K562 (cell line): ENCODE measurements at regions not wholly inside any gene's neighbourhood (a gene's known extent, or its start where the extent isn't known, plus 50 kb on each side); places are given as distances from the start of the nearest gene placed in this dataset.

Experiments used
- ATAC-seq: fragments of 200-7000 bp; cut with Tn5 transposase; 3 replicates; pipeline ENCODE4 v1.9.1; 2020; ENCODE audit warnings: moderate library complexity
- BruUV-seq: library from RNA; stranded (reverse); fragments of 400-500 nt; replicated peaks from 2 replicates; lab custom pipeline; 2021; lab: Mats Ljungman, UMichigan
- CTCF ChIA-PET: fragments of 300-600 bp; formaldehyde crosslinking; extraction: SDS; loops from one replicate; lab custom pipeline; 2021; ENCODE audit warnings: low intra/inter-chr PET ratio; lab: Yijun Ruan, JAX
- POLR2A ChIA-PET: fragments of 300-600, 350-650 bp; sonication (Branson Sonifier 250); formaldehyde crosslinking; extraction: SDS; loops from one replicate; lab custom pipeline; 2021; ENCODE audit warnings: antibody characterized with exemption, inconsistent platforms; lab: Yijun Ruan, JAX
- DNase-seq, 4 experiments: peaks; one replicate each; pipeline versions ENCODE4 v3.0.0 to v3.0.0-alpha.2; 2011 to 2018; ENCODE audit warnings: low spot score in 3 of 4, mixed read lengths in 3 of 4; ENCODE audit errors: extremely low read depth in 1 of 4
- FAIRE-seq: peaks from 2 replicates; lab custom pipeline; 2011; peaks lifted over from hg19 to GRCh38; lab: Jason Lieb, UNC
- H2AFZ ChIP-seq: 2 replicates; pipeline ENCODE4 v1.6.0; 2011; ENCODE audit warnings: low read depth, low read length, control low read depth, inconsistent platforms
- H3K27ac ChIP-seq: fragments of 200-600 bp; 3 replicates; pipeline ENCODE4 v1.8.0; 2011; ENCODE audit warnings: low read depth, mild to moderate bottlenecking, control low read depth, inconsistent platforms, low read length, moderate library complexity, mixed read lengths; ENCODE audit errors: extremely low read depth
- H3K27me3 ChIP-seq, 2 experiments: fragments of 300-600 bp in 1 of 2; 2 replicates in 1 of 2; 3 replicates in 1 of 2; pipeline versions ENCODE4 v1.6.0 to v1.8.0; 2011; ENCODE audit warnings: inconsistent platforms in 2 of 2, low read length in 2 of 2, mild to moderate bottlenecking in 1 of 2, mixed read lengths in 1 of 2, moderate library complexity in 1 of 2; ENCODE audit not compliant: control insufficient read depth in 2 of 2, insufficient read depth in 2 of 2
- H3K36me3 ChIP-seq: fragments of 300-600 bp; 3 replicates; pipeline ENCODE4 v1.8.0; 2011; ENCODE audit warnings: mild to moderate bottlenecking, low read length, inconsistent platforms; ENCODE audit not compliant: control insufficient read depth, insufficient read depth
- H3K4me1 ChIP-seq, 2 experiments: fragments of 200-600 bp in 1 of 2; replicated peaks in 1 of 2; 2 replicates in 1 of 2; 3 replicates in 1 of 2; pipeline versions ENCODE4 v1.5.1 to v1.8.0; 2011; ENCODE audit warnings: inconsistent platforms in 2 of 2, low read length in 2 of 2, mild to moderate bottlenecking in 1 of 2, mixed read lengths in 1 of 2, moderate library complexity in 1 of 2; ENCODE audit not compliant: control insufficient read depth in 2 of 2, insufficient read depth in 2 of 2
- H3K4me2 ChIP-seq: 2 replicates; pipeline ENCODE4 v1.6.1; 2011; ENCODE audit warnings: low read length, control low read depth, inconsistent platforms, mixed read lengths; ENCODE audit not compliant: insufficient read depth
- H3K4me3 ChIP-seq: fragments of 200-600 bp; sonication (generic), shearing (Covaris generic); 2 replicates; pipeline ENCODE4 v1.5.1; 2016; ENCODE audit warnings: control low read depth, inconsistent platforms
- H3K79me2 ChIP-seq: fragments of 200-600 bp; 3 replicates; pipeline ENCODE4 v1.8.0; 2011; ENCODE audit warnings: low read length, inconsistent platforms; ENCODE audit not compliant: control insufficient read depth, insufficient read depth
- H3K9ac ChIP-seq, 2 experiments: 2 replicates each; pipeline versions ENCODE4 v1.6.0 to v1.6.1; 2011; ENCODE audit warnings: low read depth in 2 of 2, low read length in 2 of 2, control low read depth in 1 of 2, inconsistent platforms in 1 of 2, mild to moderate bottlenecking in 1 of 2, mixed read lengths in 1 of 2; ENCODE audit not compliant: insufficient read depth in 1 of 2
- H3K9me1 ChIP-seq: one replicate; pipeline ENCODE4 v1.6.0; 2011; ENCODE audit warnings: inconsistent platforms, mild to moderate bottlenecking, low read length, moderate library complexity; ENCODE audit not compliant: control insufficient read depth, insufficient read depth
- H3K9me3 ChIP-seq: replicated peaks from 2 replicates; pipeline ENCODE4 v1.5.1; 2011; ENCODE audit warnings: low read depth, low read length, inconsistent platforms; ENCODE audit not compliant: control insufficient read depth, insufficient read depth
- H4K20me1 ChIP-seq: replicated peaks from 2 replicates; pipeline ENCODE4 v1.6.1; 2011; ENCODE audit warnings: low read length, inconsistent platforms, mixed read lengths; ENCODE audit not compliant: control insufficient read depth, insufficient read depth
- CBFA2T2 ChIP-seq: fragments of 450-650 bp; conservative IDR thresholded peaks from 2 replicates; pipeline ENCODE4 v1.6.1; 2017; ENCODE audit warnings: mild to moderate bottlenecking
- CBX1 ChIP-seq: sonication (generic); IDR thresholded peaks from 2 replicates; pipeline ENCODE4 v1.6.1; 2016; ENCODE audit warnings: antibody characterized with exemption, low read depth, mild to moderate bottlenecking
- ELF4 ChIP-seq: fragments of 450-650 bp; formaldehyde crosslinking; IDR thresholded peaks from 2 replicates; pipeline ENCODE4 v1.4.0; 2022; ENCODE audit warnings: missing genetic modification characterization
- FOXJ2 ChIP-seq: fragments of 200-800 bp; sonication (Bioruptor generic); IDR thresholded peaks from 2 replicates; pipeline ENCODE4 v1.6.1; 2016; ENCODE audit warnings: missing genetic modification characterization, missing compliant biosample characterization
- GATA2 ChIP-seq: sonication (generic); formaldehyde crosslinking; IDR thresholded peaks from 2 replicates; pipeline ENCODE4 v1.4.0; 2020; ENCODE audit warnings: mild to moderate bottlenecking, missing genetic modification reagents
- MAFK ChIP-seq: IDR thresholded peaks from 2 replicates; pipeline ENCODE4 v1.6.1; 2011; ENCODE audit warnings: low read length, improper control_type of control experiment
- PHF21A ChIP-seq: fragments of 450-650 bp; IDR thresholded peaks from 2 replicates; pipeline ENCODE4 v1.6.1; 2017; ENCODE audit warnings: low read depth, borderline replicate concordance
- PTBP1 ChIP-seq: fragments of 200-400 bp; formaldehyde crosslinking; IDR thresholded peaks from 2 replicates; pipeline ENCODE4 v1.6.1; 2017; ENCODE audit warnings: low read depth, low read length
- SAP30 ChIP-seq: fragments of 200-600 bp; sonication (generic); IDR thresholded peaks from 2 replicates; pipeline ENCODE4 v1.6.1; 2012; ENCODE audit warnings: borderline replicate concordance, low read depth, mild to moderate bottlenecking, moderate library complexity, low read length, control low read depth, inconsistent platforms; ENCODE audit not compliant: insufficient read depth, poor library complexity, severe bottlenecking
- SIRT6 ChIP-seq: IDR thresholded peaks from one replicate; pipeline ENCODE4 v1.6.1; 2012; ENCODE audit warnings: low read depth, mild to moderate bottlenecking, control low read depth, inconsistent platforms, low read length, moderate library complexity
- SMAD1 ChIP-seq: fragments of 150-350 bp; IDR thresholded peaks from 2 replicates; pipeline ENCODE4 v1.6.1; 2014; ENCODE audit warnings: low read length, low read depth; ENCODE audit not compliant: partially characterized antibody
- ZNF780A ChIP-seq: fragments of 250-450 bp; sonication (Bioruptor Pico); IDR thresholded peaks from 2 replicates; pipeline ENCODE4 v1.5.0; 2021; ENCODE audit warnings: mild to moderate bottlenecking
- WGBS: fragments of 100-300 bp; shearing (Covaris generic); methylation state at CpG from one replicate; pipeline ENCODE4 v1.1.6; 2016; ENCODE audit warnings: low coverage, mixed read lengths; ENCODE audit not compliant: insufficient coverage; ENCODE audit errors: missing lambda C conversion rate; 5-methylcytosine and 5-hydroxymethylcytosine counted together
- in situ Hi-C: fragments of 300-500 bp; cut with MboI; formaldehyde crosslinking; loops from 4 replicates; pipeline ENCODE4 v1.15.0; 2018; ENCODE audit warnings: inconsistent platforms, mixed read lengths
- intact Hi-C: fragments of 100-400 bp; cut with micrococcal nuclease; formaldehyde crosslinking; loops from 2 replicates; pipeline ENCODE4 v1.14.2; 2022
- TF ChIP-seq, protein P1 (sequence below), 2 experiments: fragments of 450-650 bp; IDR thresholded peaks; 2 replicates each; pipeline ENCODE4 v1.6.1; 2016; ENCODE audit warnings: mild to moderate bottlenecking in 2 of 2, borderline replicate concordance in 1 of 2, low read depth in 1 of 2, moderate library complexity in 1 of 2
- TF ChIP-seq, protein P2 (sequence below): fragments of 450-650 bp; formaldehyde crosslinking; conservative IDR thresholded peaks from 2 replicates; pipeline ENCODE4 v1.4.0; 2022; ENCODE audit warnings: mild to moderate bottlenecking, missing genetic modification characterization

DNA sequence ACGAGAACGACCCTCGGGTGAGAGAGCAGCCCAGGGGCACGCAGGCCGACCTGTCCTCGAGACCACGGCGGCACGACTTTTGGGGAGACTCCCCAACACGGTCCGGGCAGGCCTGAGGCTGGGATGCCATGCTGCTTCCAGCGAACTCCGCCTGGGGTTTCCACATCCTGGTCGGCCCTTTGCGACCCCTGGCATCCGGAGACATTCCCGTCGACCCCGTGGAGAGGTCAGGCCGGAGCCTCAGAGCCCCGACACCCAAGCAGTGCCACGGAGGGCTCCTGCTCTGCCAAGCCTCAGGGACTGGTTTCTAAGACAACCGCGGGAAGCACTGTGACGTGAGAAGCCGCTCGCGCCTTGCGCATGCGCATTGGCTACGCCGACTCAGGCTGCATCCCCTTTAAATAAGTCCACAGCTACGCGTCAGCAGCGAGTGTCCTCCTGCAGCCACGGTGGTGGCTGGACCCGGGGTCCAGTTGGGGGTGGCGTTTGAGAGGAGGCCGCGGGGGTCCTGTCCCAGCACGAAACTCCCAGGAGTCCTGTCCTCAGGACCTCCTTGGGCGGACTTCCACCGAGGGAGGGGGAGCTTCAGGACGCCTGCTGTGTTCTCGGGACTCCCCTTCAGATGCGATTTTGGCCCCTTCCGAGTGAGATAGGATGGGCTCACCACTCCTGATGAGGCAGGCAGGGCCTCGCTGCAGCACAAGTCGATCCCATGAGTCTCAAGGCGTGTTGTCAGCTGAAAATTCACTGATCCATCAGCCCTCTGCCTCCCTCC lies 1089.3 kb upstream of the DEFB115 start:
- 5% methylated on average over 3 of the region's 50 CpGs for WGBS
- in situ Hi-C loops = no loop called here
- H3K4me3 ChIP-seq = no peak overlapping the region
- H3K36me3 ChIP-seq = no peaks in the 10 kb centered on the region
- DNase-seq (no peak), FAIRE-seq (no peak), ATAC-seq (no peak)
- no peaks in the 10 kb centered on the region for H3K79me2 ChIP-seq
- no peaks in the 10 kb centered on the region for H4K20me1 ChIP-seq
- no peaks in the 10 kb centered on the region for H3K9me3 ChIP-seq
- H3K9ac ChIP-seq = no peak overlapping the region
- ChIA-PET POLR2A (no interaction called here), CTCF (no interaction called here)
- no peak overlapping the region for H3K4me2 ChIP-seq
- intact Hi-C loops = no loop called here
- no peaks in the 10 kb centered on the region for H3K9me1 ChIP-seq
- H3K27ac ChIP-seq = no peak overlapping the region
- no peaks in the 10 kb centered on the region for H3K27me3 ChIP-seq
- BruUV-seq = no TSS peak
- no peaks in the 10 kb centered on the region; a peak in 1 of 5 replicates for H3K4me1 ChIP-seq
- H2AFZ ChIP-seq = no peak overlapping the region
- TF ChIP-seq CBX1 (no peak), SIRT6 (no peak), GATA2 (no peak), ZNF780A (CRISPR knock-in tag) (no peak), PTBP1 (no peak), ELF4 (CRISPR knock-in tag) (no peak), SAP30 (no peak), PHF21A (no peak), CBFA2T2 (no peak), FOXJ2 (tag) (no peak), MAFK (no peak), SMAD1 (no peak)
- TF ChIP-seq, protein P1, sequence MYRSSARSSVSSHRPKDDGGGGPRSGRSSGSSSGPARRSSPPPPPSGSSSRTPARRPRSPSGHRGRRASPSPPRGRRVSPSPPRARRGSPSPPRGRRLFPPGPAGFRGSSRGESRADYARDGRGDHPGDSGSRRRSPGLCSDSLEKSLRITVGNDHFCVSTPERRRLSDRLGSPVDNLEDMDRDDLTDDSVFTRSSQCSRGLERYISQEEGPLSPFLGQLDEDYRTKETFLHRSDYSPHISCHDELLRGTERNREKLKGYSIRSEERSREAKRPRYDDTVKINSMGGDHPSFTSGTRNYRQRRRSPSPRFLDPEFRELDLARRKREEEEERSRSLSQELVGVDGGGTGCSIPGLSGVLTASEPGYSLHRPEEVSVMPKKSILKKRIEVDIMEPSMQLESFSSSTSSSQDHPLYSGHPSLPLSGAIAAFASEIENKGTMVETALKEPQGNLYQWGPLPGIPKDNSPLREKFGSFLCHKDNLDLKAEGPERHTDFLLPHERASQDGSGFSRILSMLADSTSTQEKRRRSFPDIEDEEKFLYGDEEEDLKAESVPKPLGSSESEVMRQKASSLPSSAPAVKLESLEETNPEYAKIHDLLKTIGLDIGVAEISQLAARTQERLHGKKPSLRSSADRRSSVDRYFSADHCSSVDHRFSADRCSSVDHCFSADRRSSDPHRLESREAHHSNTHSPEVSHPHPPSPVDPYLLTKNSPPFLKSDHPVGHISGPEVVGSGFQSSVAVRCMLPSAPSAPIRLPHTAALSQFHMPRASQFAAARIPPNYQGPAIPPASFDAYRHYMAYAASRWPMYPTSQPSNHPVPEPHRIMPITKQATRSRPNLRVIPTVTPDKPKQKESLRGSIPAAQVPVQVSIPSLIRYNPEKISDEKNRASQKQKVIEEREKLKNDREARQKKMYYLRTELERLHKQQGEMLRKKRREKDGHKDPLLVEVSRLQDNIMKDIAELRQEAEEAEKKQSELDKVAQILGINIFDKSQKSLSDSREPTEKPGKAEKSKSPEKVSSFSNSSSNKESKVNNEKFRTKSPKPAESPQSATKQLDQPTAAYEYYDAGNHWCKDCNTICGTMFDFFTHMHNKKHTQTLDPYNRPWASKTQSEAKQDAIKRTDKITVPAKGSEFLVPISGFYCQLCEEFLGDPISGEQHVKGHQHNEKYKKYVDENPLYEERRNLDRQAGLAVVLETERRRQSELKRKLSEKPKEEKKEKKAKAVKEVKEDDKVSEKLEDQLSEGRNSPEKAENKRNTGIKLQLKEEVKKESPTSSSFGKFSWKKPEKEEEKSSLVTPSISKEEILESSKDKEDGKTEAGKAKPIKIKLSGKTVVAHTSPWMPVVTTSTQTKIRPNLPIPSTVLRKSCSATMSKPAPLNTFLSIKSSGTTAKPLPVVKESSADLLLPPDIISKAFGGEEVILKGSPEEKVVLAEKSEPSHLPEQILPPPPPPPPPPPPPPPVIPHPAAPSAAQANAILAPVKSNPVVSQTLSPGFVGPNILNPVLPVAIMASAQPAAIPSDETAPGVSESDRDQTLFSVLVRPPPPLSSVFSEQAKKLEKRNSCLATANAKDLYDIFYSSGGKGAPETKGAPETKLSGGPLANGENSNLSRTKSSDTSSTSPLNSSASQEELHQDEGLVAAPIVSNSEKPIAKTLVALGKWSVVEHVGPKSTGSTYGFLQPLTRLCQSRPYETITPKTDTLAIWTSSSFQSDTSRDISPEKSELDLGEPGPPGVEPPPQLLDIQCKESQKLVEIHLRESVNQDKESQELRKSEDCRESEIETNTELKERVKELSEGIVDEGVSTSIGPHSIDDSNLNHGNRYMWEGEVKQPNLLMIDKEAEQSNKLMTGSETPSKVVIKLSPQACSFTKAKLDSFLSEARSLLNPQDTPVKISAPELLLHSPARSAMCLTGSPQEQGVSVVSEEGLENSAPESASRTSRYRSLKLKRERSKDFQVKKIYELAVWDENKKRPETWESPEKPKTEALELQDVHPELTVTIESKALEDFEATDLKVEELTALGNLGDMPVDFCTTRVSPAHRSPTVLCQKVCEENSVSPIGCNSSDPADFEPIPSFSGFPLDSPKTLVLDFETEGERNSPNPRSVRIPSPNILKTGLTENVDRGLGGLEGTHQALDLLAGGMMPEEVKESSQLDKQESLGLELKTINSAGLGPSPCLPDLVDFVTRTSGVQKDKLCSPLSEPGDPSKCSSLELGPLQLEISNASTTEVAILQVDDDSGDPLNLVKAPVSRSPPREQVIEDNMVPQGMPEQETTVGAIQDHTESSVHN (IDR thresholded peaks at IDR 0.05; ENCODE audit: borderline replicate concordance in 1 of 2, low read depth in 1 of 2) = no peak
- TF ChIP-seq, protein P2, sequence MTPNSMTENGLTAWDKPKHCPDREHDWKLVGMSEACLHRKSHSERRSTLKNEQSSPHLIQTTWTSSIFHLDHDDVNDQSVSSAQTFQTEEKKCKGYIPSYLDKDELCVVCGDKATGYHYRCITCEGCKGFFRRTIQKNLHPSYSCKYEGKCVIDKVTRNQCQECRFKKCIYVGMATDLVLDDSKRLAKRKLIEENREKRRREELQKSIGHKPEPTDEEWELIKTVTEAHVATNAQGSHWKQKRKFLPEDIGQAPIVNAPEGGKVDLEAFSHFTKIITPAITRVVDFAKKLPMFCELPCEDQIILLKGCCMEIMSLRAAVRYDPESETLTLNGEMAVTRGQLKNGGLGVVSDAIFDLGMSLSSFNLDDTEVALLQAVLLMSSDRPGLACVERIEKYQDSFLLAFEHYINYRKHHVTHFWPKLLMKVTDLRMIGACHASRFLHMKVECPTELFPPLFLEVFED (CRISPR knock-in tag) = no peak
